Esophagus muscularis mucosa (tissue), 3 donors: ENCODE measurements at regions not wholly inside any gene's neighbourhood (a gene's known extent, or its start where the extent isn't known, plus 50 kb on each side); places are given as distances from the start of the nearest gene placed in this dataset.

Experiments used
- CTCF ChIP-seq, 3 experiments: fragments of 200-600 bp in 2 of 3; fragments of 450-650 bp in 1 of 3; sonication (generic) in 2 of 3; IDR thresholded peaks; one replicate each; pipeline ENCODE4 v1.5.1; 2017 to 2019; ENCODE audit warnings: antibody characterized with exemption in 3 of 3, mild to moderate bottlenecking in 2 of 3, moderate library complexity in 1 of 3
- POLR2AphosphoS5 ChIP-seq, 2 donors: sonication (generic); formaldehyde crosslinking; IDR thresholded peaks; one replicate each; pipeline ENCODE4 v1.6.1; 2017; ENCODE audit warnings: antibody characterized with exemption in 2 of 2

GRCh38 chr12:95395696-95396095 is 78.3 kb upstream of the METAP2 start:
- TF ChIP-seq CTCF (IDR thresholded peaks at IDR 0.05): no peak
- peak in 1 of 2 donors; percentile 15 for TF ChIP-seq POLR2AphosphoS5 (IDR thresholded peaks at IDR 0.05)
